Omental fat pad (tissue), 3 donors: ENCODE measurements at regions not wholly inside any gene's neighbourhood (a gene's known extent, or its start where the extent isn't known, plus 50 kb on each side); places are given as distances from the start of the nearest gene placed in this dataset.

Experiments
- ATAC-seq: fragments of 150-250 bp; one replicate; pipeline ENCODE4 v1.9.1; 2016; ENCODE audit warnings: mild to moderate bottlenecking, moderate library complexity; ENCODE audit not compliant: low FRiP score
- DNase-seq: peaks from one replicate; pipeline ENCODE4 v3.0.0-alpha.2; 2019; ENCODE audit warnings: low spot score
- TF ChIP-seq, protein P1 (sequence below), 3 donors: fragments of 450-650 bp; IDR thresholded peaks; one replicate each; pipeline ENCODE4 v1.5.1; 2016 to 2017; ENCODE audit warnings: antibody characterized with exemption in 3 of 3, mild to moderate bottlenecking in 3 of 3, moderate library complexity in 2 of 3

DNA sequence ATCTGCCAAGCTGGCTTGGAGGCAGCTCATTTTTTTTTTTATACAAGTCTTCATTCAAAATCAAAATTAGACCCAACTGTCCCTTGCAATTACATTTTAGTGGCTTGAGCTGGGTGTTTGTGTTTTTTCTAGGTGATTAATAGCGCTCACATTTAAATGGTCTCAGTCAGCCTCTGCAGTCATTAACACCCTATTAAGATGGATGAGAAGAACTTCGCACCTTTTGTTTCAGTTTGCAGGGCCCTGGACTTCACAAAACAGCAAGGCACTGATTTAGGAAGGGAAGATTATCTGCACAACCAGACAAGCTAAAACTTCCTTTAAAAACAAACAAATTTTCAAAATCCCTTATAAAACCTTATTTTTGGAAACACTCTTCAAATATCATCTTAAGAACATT, 374.8 kb downstream of the EFNA5 start:
- DNase-seq, result no peak
- TF ChIP-seq, protein P1, sequence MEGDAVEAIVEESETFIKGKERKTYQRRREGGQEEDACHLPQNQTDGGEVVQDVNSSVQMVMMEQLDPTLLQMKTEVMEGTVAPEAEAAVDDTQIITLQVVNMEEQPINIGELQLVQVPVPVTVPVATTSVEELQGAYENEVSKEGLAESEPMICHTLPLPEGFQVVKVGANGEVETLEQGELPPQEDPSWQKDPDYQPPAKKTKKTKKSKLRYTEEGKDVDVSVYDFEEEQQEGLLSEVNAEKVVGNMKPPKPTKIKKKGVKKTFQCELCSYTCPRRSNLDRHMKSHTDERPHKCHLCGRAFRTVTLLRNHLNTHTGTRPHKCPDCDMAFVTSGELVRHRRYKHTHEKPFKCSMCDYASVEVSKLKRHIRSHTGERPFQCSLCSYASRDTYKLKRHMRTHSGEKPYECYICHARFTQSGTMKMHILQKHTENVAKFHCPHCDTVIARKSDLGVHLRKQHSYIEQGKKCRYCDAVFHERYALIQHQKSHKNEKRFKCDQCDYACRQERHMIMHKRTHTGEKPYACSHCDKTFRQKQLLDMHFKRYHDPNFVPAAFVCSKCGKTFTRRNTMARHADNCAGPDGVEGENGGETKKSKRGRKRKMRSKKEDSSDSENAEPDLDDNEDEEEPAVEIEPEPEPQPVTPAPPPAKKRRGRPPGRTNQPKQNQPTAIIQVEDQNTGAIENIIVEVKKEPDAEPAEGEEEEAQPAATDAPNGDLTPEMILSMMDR (IDR thresholded peaks at IDR 0.05), result no peak
- no peak for ATAC-seq

DNA sequence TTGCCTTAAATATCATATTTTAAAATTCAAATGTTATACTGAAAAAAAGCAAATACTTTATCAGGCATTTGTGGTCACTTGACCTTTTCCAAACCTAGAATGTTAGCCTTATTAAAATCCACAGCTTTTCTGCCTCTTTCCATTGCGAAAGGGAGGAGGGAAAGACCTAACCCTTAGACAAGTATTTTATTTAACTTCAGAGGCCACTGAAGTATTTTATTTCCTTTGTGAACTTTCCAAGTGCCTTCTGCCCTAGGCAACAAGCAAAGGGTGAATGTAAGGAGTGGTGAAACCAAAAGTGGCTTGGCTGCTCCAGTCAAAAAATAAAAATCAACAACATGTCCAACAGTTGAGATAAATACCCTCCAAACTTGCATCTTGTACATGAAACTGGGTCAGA, 376.1 kb downstream of the EFNA5 start:
- ATAC-seq (no peak), DNase-seq (no peak)
- TF ChIP-seq, protein P1 (IDR thresholded peaks at IDR 0.05), result no peak

DNA sequence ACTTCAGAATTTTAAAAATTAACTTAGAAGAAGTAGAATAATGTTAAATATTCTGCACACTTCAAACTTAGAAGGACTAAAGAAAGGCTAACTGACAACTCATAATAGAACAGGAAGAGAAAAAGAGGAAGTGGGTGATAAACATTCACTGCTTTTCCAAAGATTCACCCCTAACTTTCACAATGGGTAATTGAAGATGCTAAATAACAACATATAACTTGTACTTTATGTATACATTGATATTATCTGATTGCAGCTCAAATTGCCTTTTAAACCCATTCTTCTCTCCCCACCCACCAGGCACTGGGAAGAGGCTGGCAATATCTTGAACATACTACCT, 376.6 kb downstream of the EFNA5 start:
- ATAC-seq, result no peak
- TF ChIP-seq, protein P1 (IDR thresholded peaks at IDR 0.05), result no peak
- no peak for DNase-seq

DNA sequence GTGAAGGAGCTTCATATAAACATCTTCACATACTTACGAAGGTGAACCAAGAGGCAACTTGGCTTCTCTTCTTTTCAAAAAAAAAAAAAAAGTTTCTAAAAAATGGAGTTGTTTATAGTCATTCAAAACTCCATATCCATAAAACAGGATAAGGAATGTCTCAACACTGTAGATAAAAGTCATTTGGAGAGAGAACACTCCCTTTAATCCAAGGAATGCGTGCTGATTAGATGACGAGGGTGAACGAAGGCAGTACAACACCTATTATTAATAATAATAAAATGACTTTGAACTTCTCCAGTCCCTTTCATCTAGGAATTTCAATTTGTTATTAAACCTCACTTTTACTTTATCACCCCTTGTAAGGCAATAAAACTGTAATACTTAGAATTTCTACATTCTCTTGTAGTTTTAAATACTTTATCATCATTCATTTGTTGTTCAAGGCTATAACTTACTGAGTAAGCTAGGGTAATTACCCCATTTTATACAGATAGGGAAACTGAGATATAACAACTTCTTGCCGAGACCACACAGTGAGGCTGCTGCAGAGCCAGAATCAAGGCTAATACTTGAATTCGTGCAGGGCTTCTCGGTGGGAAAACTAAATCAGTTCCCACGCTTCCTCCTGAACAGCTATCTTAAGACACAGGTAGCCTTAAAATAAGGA, 377.1 kb downstream of the EFNA5 start:
- no peak for DNase-seq
- TF ChIP-seq, protein P1 (IDR thresholded peaks at IDR 0.05), result no peak
- peak; percentile 56 for ATAC-seq

DNA sequence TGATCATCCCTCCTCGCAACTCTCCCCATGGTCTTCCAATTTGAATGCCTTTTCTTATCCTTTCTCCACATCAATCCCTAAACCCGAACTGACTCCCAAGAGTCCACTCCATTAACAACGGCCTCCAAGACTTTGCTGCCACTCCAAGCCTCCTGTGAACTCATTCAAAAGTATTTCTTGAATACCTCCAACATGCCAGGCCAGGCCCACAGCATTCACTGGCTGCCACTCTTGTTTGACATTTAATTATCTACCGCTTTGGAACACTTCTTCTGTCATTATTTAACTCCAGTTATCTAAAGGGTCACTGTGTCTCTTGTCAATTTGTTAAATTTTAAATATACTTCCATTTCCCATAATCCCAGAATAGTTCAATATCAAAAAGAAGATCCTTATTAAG, 378.9 kb downstream of the EFNA5 start:
- ATAC-seq (no peak), DNase-seq (no peak)
- TF ChIP-seq, protein P1 (IDR thresholded peaks at IDR 0.05), result no peak

DNA sequence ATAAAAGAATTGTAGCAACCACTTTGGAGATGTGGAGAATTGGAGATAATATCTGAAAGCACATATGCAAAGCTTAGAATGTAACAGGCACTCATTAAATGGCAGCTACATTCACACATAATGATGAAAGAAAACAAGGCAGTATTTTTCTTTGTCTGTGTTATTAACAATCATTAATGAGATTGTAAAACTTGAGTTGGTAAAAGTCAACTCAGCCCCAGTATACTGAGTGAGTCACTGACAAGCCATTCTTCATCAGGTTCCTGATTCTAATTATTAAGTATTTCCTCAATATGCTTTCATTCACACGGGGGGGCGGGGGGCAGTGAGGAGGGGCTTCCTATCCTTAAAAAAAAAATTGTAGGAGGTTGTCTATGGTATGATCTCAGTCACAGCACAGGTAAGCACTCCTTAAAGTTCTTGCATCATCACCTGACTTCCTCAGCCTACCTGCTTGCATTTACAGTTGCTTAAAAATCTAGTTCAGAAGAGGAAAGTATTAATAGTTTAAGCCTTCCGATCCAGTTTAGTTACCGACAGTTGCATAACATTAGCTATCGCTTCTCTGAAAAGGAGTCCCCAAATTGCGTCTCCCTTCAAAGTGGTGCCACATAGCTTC, 379.8 kb downstream of the EFNA5 start:
- no peak for DNase-seq
- no peak for ATAC-seq
- TF ChIP-seq, protein P1 (IDR thresholded peaks at IDR 0.05), result no peak

DNA sequence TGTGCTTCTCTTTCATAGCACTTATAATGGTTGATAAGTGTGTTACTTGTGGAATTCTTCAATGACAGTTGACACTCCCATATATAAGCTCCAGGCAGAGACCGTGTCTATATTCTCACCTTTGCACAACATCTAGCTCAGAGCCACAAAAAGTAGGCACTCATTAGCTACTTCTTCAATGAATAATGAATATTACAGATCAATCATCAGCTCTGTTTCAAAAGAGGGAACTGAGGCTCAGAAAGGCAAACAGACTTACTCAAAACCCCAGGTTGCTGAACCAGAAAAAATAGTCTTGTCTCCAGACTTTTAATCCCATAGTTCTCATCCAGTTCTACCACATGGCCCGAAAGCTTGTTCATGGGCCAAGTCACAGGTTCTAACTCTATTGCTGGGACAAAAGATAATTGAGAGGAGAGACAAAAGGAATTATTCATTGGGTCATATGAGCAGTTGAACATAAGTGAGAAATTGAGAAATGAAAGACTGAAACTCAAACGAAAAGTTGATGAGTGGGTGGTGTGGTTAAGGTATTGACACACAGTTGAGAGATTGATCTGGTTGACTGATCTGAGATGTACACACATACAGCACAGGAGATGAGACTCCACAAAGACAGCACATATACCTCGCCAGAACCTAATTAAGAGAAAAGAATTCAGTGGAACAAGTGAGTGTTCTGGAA, 381.6 kb downstream of the EFNA5 start:
- DNase-seq, result no peak
- ATAC-seq, result no peak
- TF ChIP-seq, protein P1 (IDR thresholded peaks at IDR 0.05), result no peak
